GM18508 (cell line): ENCODE measurements at regions not wholly inside any gene's neighbourhood (a gene's known extent, or its start where the extent isn't known, plus 50 kb on each side); places are given as distances from the start of the nearest gene placed in this dataset.
"Not testable (repeated sequence)": the region's sequence is repeated elsewhere in the genome, so short reads cannot be mapped to it uniquely, and the experiment has no call there.

Source experiments
- ATAC-seq: cut with Tn5 transposase; IDR thresholded peaks from one replicate; pipeline ENCODE4 v1.9.1; 2021; ENCODE audit warnings: moderate number of reproducible peaks; ENCODE audit not compliant: insufficient read depth, unreplicated experiment

GRCh38 chr2:114237331-114237730, 205.1 kb upstream of the DPP10 start:
- ATAC-seq = no peak

DNA sequence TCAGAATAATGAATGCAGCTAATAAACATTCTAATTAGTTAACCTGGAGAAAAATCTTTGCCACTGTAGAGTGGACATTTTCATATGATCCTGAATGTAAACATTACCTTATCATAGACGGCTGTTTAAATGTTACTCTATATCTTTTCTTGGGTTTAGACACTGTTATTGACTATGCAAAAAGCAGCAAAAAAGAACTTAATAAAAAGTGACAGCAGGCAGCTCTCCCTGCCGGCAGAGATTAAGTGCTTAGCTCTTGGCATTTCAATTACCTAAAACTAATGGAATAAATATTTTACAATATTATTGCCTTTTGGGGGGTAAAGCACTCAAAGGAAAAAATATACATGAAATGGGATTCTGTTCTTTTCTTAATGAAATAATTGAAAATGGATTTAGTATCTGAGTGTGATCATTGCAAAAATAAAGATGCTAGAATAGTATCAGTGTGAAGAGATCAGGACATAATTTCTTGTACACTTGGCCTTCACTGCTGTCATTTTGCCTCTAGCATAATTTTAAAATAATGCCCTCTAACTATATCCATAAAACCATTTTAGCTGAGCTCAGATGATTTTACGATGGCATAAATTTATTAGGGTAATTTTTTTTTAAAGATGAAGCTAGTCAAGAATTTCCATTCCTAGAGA, 203.4 kb upstream of the DPP10 start:
- ATAC-seq = no peak

GRCh38 chr2:114248648-114249047, 193.8 kb upstream of the DPP10 start:
- ATAC-seq = no peak

DNA sequence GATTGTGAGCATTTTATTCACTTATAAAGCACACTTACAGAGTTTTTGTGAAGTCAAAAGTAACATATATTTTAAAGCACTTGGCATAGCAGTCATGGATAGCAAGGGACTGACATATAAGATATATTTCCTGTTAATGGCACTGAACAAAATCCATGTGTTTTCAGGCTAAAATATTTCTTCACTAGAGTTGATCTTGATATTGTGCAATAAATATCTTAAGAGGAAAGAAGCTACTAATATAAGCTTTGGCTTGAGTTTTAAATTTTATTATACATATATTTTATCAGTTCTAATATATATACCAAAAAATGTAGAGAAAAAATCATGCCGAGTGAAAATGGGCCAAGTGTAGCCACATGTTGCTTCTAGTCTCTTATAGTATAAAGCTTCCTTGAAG, 189.7 kb upstream of the DPP10 start:
- no peak for ATAC-seq

- no peak for ATAC-seq
These were observed 187.6 kb upstream of the DPP10 start for GRCh38 chr2:114254875-114255274.

DNA sequence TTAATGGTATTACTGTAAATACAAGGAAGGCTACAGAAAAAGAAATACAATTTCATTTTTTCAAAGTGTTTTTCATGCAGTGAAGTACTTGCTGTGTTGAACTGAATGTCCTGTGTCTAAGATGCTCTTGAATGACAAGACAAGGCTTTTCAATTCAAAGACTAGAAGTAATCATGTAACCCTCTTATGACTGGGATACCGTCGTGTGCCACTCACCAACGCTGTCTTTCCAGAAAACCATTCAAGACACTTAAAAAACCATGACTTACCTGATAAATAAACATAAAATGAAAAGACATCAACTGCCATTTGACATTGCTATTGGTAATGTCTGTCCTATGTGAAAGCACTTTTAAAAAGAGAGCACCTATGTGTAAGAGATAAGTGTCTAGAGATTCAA, 183.1 kb upstream of the DPP10 start:
- no peak for ATAC-seq

GRCh38 chr2:114261366-114261765, 181.1 kb upstream of the DPP10 start:
- no peak for ATAC-seq

GRCh38 chr2:114265261-114265660, 177.2 kb upstream of the DPP10 start:
- no peak for ATAC-seq

- ATAC-seq = no peak
These were observed 167.5 kb upstream of the DPP10 start for GRCh38 chr2:114274957-114275356.

DNA sequence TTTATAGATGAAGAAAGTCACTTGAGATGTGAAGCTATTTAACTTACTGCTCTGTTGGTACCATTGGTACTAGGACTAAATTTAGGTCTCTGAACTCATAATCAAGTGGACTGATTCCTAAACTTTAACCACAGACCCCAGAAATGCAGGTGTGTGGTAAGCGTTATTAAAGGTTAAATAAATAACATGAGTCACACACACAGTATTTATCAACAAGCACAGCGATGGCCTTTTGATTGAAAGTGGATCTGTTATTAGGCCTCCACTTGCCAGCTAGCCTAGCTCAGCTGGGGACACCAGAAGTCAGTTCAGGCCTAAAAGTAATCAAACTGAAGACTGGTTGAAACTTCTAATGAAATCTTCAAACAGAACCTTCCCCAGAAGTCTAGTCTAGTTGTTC, 161.3 kb upstream of the DPP10 start:
- ATAC-seq = no peak

DNA sequence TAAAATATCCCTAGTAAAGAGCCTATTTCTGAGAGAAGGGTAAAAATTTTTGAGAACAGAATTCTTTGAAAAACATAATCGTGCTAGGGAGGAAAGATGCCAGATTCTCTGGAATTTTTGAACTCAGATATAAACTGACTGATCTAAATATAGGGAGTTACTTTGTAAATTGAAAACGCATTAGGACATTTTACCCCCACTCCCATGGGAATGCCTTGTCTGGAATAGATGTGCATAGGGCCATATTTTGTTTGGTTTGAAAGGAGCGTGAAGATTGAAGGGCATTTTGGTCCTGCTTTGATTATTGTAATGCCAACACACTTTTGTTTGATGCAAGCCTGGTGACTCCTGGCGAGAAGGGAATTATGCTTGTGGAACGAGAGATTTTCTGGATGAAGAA, 158.7 kb upstream of the DPP10 start:
- no peak for ATAC-seq

DNA sequence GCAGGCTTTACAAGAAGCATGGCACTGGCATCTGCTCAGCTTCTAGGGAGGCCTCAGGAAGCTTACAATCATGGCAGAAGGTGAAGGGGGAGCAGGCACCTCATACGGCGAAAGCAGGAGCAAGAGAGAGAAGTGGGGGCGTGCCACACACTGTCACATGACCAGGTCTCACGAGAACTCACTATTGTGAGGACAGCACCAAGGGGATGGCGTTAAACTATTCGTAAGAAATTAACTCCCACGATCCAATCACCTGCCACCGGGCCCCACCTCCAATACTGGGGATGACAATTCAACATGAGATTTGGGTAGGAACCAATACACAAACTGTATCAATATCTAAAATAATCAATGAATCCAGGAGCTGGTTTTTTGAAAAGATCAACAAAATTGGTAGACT, 156.0 kb upstream of the DPP10 start:
- ATAC-seq = no peak

DNA sequence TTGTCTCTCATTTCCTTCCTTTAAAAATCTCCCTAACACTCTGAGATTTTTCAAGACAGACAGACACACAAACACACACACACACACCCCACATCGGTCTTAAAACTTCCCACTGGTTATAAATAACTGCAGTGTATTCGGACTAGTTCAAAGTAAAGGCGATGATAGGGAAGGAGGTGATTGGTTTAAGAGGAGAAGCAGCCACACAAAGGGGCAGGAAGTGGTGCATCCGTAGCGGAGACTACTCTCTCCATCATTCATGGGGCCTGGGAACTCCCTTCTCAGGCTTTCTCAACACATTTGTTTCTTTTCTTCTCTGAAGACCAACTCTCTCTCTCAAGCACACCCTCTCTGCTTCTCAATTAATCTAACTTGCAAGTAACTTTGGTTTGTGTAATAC, 149.1 kb upstream of the DPP10 start:
- ATAC-seq = no peak

DNA sequence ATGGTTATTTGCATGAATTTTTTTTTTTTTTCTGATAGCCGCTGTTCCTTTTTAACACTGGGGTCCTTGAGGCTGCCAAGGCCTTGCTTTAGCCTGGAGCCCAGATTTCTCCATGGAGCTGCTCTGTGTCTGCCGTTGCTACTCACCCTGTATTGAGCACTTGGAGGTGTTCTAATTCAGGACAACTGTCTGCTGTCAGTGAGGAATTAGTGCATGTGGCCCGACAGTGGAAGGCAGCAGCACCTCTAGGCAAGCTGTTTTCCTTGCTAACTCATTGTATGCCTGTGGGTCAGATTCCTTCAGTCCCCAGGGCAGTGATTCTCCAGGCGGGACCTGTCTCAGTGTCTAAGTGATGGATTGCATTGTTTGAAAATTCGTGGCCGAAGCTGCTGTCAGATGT, 147.7 kb upstream of the DPP10 start:
- no peak for ATAC-seq

DNA sequence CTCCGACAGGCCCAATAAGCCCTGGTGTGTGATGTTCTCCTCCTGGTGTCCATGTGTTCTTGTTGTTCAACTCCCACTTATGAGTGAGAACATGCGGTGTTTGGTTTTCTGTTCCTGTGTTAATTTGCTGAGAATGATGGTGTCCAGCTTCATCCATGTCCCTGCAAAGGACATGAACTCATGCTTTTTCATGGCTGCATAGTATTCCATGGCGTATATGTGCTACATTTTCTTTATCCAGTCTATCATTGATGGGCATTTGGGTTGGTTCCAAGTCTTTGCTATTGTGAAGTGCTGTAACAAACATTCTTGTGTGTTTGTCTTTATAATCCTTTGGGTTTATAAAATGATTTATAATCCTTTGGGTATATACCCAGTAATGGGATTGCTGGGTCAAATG, 142.1 kb upstream of the DPP10 start:
- ATAC-seq = not testable (repeated sequence)

GRCh38 chr2:114316532-114317300, 125.7 kb upstream of the DPP10 start:
- no peak for ATAC-seq

DNA sequence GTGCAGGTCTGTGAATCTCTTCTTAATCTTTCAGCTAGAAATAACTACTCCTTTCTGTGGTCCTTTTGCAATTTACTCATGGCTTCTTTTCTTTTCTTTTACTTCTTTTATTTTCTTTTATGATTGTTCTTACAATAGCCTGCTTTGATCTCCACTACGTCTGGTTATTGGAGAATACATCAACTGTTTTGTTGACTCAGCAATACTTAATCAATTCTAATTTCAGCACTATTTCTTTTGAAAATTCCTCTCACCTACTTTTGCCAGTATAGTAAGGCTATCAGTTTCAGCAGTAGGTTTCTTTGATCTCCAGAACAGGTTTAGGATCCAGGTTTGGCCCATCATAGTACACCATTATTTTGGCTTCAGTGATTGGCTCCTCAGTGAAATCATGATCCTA, 111.8 kb upstream of the DPP10 start:
- ATAC-seq = no peak

DNA sequence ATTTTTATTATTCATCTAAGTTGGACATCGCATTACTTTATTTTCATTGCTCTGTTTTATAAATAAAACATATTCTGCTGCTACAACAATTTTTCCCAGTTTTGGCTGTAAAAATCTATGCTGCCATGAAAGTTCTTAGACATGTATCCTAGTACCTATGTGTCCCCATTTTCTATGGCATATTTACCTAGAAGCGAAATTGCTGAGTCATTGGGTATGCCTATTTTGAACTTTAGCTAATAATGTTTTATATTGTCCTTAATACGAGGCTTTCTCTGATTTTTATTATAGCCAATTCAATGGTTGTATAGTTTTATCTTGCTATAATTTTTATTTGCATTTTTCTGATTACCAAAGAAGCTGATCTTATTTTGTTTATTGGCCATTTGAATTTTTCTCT, 110.5 kb upstream of the DPP10 start:
- no peak for ATAC-seq

DNA sequence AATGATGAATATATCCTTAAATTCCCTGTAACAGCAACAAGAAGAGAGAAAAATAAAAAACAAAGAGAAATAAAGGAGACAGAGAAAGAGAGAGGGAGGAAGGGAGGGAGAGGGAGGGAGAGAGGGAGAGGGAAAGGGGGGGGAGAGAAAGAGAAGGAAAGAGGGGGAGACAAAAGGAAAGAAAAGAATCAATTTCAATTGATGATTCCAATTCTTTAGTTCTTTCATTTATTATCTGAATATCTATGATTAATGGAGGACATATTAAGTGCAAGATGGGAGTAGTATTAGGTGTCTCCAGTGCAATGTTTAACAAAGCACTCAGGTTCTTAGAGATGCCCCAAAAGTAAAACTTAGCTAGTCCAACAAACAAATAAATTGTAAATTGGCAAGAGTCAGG, 97.2 kb upstream of the DPP10 start:
- no peak for ATAC-seq

DNA sequence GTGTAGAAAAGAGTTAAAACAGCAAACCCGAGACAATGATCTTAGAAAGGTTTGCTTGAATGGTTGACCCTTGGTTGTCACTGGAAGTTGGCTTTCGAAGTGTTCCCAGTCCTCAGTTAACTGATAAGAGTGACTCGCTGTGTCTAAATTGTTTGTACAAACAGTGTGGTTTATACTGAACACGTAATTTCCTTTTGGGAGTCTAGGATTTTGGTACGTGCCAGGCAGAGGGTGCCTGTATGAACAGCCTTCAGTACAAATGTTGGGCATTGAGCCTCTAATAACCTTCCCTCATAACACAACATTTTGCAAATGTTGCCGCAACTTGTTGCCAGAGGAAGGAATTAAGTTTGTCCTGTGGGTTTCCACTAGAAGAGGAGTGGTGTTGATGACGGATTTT, 95.8 kb upstream of the DPP10 start:
- no peak for ATAC-seq

GRCh38 chr2:114350186-114350725, 92.2 kb upstream of the DPP10 start:
- no peak for ATAC-seq

DNA sequence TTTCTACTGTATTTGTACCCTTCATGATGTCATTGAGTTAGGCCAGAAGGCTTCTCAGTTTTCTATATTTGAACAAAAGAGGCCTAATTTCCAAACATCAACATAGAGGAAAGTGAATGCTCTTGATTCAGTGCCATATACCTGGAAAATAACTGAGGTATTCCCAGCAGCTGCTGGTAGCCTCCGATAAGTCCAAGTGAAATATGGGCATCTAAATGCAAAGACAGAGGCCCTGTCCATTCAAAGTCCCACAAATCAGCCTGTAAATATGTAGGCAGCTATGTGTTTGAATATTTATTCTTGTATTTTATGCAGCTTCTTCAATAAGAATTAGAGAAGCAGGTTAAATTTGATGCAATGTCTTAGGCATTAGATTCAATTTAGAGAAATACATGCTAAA, 89.5 kb upstream of the DPP10 start:
- ATAC-seq = no peak
